Ascending aorta (tissue), 2 donors: ENCODE measurements at regions not wholly inside any gene's neighbourhood (a gene's known extent, or its start where the extent isn't known, plus 50 kb on each side); places are given as distances from the start of the nearest gene placed in this dataset.

Experiments used
- DNase-seq, 2 donors: peaks; one replicate each; pipeline ENCODE4 v3.0.0-alpha.2; 2019; ENCODE audit warnings: low spot score in 2 of 2
- H3K27ac ChIP-seq, 2 donors: fragments of 200-600 bp; sonication (generic); one replicate each; pipeline ENCODE4 v1.5.1; 2016 to 2017; ENCODE audit warnings: mild to moderate bottlenecking in 1 of 2
- H3K27me3 ChIP-seq: fragments of 200-600 bp; sonication (generic); one replicate; pipeline ENCODE4 v1.5.1; 2017
- H3K36me3 ChIP-seq, 2 donors: fragments of 200-600 bp; sonication (generic); one replicate each; pipeline ENCODE4 v1.5.1; 2016
- H3K4me1 ChIP-seq, 2 donors: fragments of 200-600 bp; sonication (generic); one replicate each; pipeline ENCODE4 v1.5.1; 2016 to 2017; ENCODE audit warnings: mild to moderate bottlenecking in 1 of 2
- H3K4me3 ChIP-seq, 2 donors: fragments of 200-600 bp; sonication (generic); one replicate each; pipeline ENCODE4 v1.5.1; 2016 to 2017; ENCODE audit warnings: mild to moderate bottlenecking in 1 of 2
- H3K9me3 ChIP-seq, 2 donors: fragments of 200-600 bp; sonication (generic); one replicate each; pipeline ENCODE4 v1.5.1; 2016
- intact Hi-C: fragments of 100-400 bp; cut with DNase I; formaldehyde crosslinking; loops from one replicate; pipeline ENCODE4 v1.15.1; 2023
- TF ChIP-seq, protein P1 (sequence below), 3 experiments: fragments of 200-600 bp in 2 of 3; fragments of 450-650 bp in 1 of 3; sonication (generic) in 2 of 3; IDR thresholded peaks; one replicate each; pipeline ENCODE4 v1.5.1; 2016 to 2019; ENCODE audit warnings: antibody characterized with exemption in 3 of 3, mild to moderate bottlenecking in 1 of 3, moderate library complexity in 1 of 3

- intact Hi-C loops, result loop anchor here (5.0 kb wide), 2 partner anchors 98 to 263 kb away; partner anchors contain the start of gene TGFBR2
- TF ChIP-seq, protein P1, sequence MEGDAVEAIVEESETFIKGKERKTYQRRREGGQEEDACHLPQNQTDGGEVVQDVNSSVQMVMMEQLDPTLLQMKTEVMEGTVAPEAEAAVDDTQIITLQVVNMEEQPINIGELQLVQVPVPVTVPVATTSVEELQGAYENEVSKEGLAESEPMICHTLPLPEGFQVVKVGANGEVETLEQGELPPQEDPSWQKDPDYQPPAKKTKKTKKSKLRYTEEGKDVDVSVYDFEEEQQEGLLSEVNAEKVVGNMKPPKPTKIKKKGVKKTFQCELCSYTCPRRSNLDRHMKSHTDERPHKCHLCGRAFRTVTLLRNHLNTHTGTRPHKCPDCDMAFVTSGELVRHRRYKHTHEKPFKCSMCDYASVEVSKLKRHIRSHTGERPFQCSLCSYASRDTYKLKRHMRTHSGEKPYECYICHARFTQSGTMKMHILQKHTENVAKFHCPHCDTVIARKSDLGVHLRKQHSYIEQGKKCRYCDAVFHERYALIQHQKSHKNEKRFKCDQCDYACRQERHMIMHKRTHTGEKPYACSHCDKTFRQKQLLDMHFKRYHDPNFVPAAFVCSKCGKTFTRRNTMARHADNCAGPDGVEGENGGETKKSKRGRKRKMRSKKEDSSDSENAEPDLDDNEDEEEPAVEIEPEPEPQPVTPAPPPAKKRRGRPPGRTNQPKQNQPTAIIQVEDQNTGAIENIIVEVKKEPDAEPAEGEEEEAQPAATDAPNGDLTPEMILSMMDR (IDR thresholded peaks at IDR 0.05), result no peak
- DNase-seq, result no peak
- Histone ChIP-seq H3K36me3 (no peaks in the 10 kb centered on the region), H3K9me3 (no peaks in the 10 kb centered on the region), H3K4me3 (no peak overlapping the region), H3K27ac (peak overlapping the region in 1 of 2 donors; percentile 16), H3K4me1 (peaks cover 0 to 23% of the 10 kb centered on the region in 2 donors), H3K27me3 (no peaks in the 10 kb centered on the region)
Observed at GRCh38 chr3:30344288-30344687, 262.1 kb upstream of the TGFBR2 start.

GRCh38 chr3:30346933-30347320 lies 259.5 kb upstream of the TGFBR2 start:
- TF ChIP-seq, protein P1 (IDR thresholded peaks at IDR 0.05), result no peak
- Histone ChIP-seq H3K27me3 (no peaks in the 10 kb centered on the region), H3K36me3 (no peaks in the 10 kb centered on the region), H3K4me1 (peaks cover 3 to 33% of the 10 kb centered on the region in 2 donors), H3K4me3 (no peak overlapping the region), H3K9me3 (no peaks in the 10 kb centered on the region), H3K27ac (no peak overlapping the region)
- intact Hi-C loops, result no loop called here
- no peak for DNase-seq

DNA sequence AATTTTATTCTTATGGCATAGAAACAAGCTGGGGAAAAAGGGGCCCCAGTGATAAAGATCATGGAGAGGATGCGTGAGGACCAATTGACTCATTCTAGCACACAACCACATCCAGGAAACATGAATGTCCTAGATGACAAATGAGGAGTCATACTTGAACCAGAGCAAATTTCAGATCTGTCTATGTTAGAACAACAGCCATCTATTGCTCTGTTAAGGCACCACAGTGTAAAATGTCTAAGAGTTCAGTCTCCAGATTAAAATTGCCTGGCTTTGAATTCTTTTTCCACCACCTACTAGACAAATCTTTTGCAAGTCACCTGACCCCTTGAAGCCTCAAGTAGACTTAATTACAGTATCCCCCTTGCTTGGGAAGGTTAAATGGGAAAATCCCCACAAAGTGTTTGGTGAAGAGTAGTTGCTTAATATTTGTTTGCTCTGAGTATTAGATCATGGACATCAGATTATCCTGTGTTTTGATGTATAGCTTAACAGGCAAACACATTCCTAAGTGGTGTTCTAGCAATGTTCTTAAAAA lies 258.7 kb upstream of the TGFBR2 start:
- Histone ChIP-seq H3K4me1 (peaks cover 3 to 31% of the 10 kb centered on the region in 2 donors), H3K27me3 (no peaks in the 10 kb centered on the region), H3K9me3 (no peaks in the 10 kb centered on the region), H3K4me3 (no peak overlapping the region), H3K36me3 (no peaks in the 10 kb centered on the region), H3K27ac (no peak overlapping the region)
- no peak for DNase-seq
- TF ChIP-seq, protein P1 (IDR thresholded peaks at IDR 0.05), result no peak
- intact Hi-C loops, result no loop called here

DNA sequence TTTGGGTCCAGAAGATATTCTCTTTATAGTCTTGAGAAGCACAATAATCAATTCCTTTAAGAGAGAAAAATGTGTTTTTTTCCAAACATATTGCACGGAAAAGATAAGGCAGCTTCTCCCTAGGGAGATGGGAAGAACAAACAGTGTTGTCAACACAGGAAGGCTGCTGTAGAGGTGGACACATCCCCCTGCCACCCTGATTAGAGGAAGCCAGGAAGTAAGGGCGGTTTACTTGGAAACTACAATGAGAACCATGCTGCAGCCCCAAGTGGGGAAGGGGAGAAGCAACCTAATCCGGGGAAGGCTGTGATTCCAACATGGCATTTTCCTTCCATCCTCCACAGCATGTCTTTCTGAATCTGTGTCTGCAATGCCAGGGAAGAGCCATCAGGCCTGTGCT lies 256.9 kb upstream of the TGFBR2 start:
- intact Hi-C loops, result no loop called here
- H3K27ac ChIP-seq, result peak overlapping the region in 1 of 2 donors; percentile 10

GRCh38 chr3:30350011-30350410 lies 256.4 kb upstream of the TGFBR2 start:
- intact Hi-C loops, result no loop called here
- Histone ChIP-seq H3K27me3 (no peaks in the 10 kb centered on the region), H3K36me3 (no peaks in the 10 kb centered on the region), H3K27ac (no peak overlapping the region), H3K9me3 (no peaks in the 10 kb centered on the region), H3K4me3 (no peak overlapping the region), H3K4me1 (peaks cover 6 to 40% of the 10 kb centered on the region in 2 donors)
- DNase-seq, result no peak
- TF ChIP-seq, protein P1 (IDR thresholded peaks at IDR 0.05), result no peak

More for the DNA sequence above, 256.9 kb upstream of the TGFBR2 start:
- TF ChIP-seq, protein P1 (IDR thresholded peaks at IDR 0.05), result no peak
- no peaks in the 10 kb centered on the region for H3K36me3 ChIP-seq
- DNase-seq, result no peak
- no peak overlapping the region for H3K4me3 ChIP-seq
- peaks cover 3 to 35% of the 10 kb centered on the region in 2 donors for H3K4me1 ChIP-seq
- H3K9me3 ChIP-seq, result no peaks in the 10 kb centered on the region
- H3K27me3 ChIP-seq, result no peaks in the 10 kb centered on the region

GRCh38 chr3:30350901-30351300 lies 255.5 kb upstream of the TGFBR2 start:
- Histone ChIP-seq H3K4me1 (peaks cover 6 to 48% of the 10 kb centered on the region in 2 donors), H3K9me3 (no peaks in the 10 kb centered on the region), H3K27me3 (no peaks in the 10 kb centered on the region), H3K4me3 (no peak overlapping the region), H3K36me3 (no peaks in the 10 kb centered on the region), H3K27ac (peak overlapping the region in 1 of 2 donors; percentile 22)
- intact Hi-C loops, result no loop called here
- TF ChIP-seq, protein P1 (IDR thresholded peaks at IDR 0.05), result no peak
- no peak for DNase-seq
